Mesodermal cell (in vitro differentiated cells): ENCODE measurements at regions not wholly inside any gene's neighbourhood (a gene's known extent, or its start where the extent isn't known, plus 50 kb on each side); places are given as distances from the start of the nearest gene placed in this dataset.
A peak's percentile ranks its signal among the peaks of the same experiment; 100 is the strongest.

Source experiments
- H3K27ac ChIP-seq: 2 replicates; pipeline ENCODE4 v1.7.0; 2013; ENCODE audit warnings: mild to moderate bottlenecking, low read depth, low read length, moderate library complexity; ENCODE audit not compliant: severe bottlenecking
- H3K36me3 ChIP-seq: 2 replicates; pipeline ENCODE4 v1.7.1; 2013; ENCODE audit warnings: mild to moderate bottlenecking, low read length, moderate library complexity; ENCODE audit not compliant: control insufficient read depth, insufficient read depth
- H3K4me1 ChIP-seq: one replicate; pipeline ENCODE4 v1.7.1; 2013; ENCODE audit warnings: mild to moderate bottlenecking, low read length; ENCODE audit not compliant: insufficient read depth, control insufficient read depth, poor library complexity, severe bottlenecking
- H3K4me3 ChIP-seq: 2 replicates; pipeline ENCODE4 v1.7.0; 2013; ENCODE audit warnings: low read length, control low read depth, mild to moderate bottlenecking; ENCODE audit not compliant: insufficient read depth, poor library complexity, severe bottlenecking; ENCODE audit errors: extremely low read depth
- H3K9me3 ChIP-seq: 2 replicates; pipeline ENCODE4 v1.7.1; 2013; ENCODE audit warnings: mild to moderate bottlenecking, low read length, moderate library complexity; ENCODE audit not compliant: control insufficient read depth
- WGBS, 2 experiments: methylation state at CpG; one replicate each; pipeline ENCODE4 v1.1.5; 2013; ENCODE audit warnings: missing lambda C conversion rate in 2 of 2; ENCODE audit not compliant: insufficient coverage in 2 of 2; 5-methylcytosine and 5-hydroxymethylcytosine counted together

DNA sequence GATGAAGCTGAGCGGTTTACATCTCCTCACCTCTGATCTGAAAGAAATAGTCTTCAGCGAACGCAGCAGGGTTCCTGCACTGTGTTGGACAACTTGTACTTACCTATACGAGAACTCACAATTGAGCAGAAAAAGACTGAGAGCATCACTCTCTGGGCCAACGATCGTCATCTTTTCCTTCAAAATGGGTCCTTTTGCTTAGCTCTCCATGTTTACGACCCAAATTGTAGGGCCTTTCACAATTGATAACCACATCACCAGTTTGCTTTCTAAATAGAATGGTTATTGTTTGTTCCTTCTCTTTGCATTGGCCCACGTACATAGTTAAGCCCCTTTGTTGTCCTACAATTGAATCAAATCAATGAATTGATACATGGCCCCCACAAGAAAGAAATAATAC, 110.0 kb upstream of the DMRT1 start:
- Histone ChIP-seq H3K36me3 (peaks cover 33% of the 10 kb centered on the region), H3K4me3 (no peak overlapping the region), H3K9me3 (no peaks in the 10 kb centered on the region), H3K4me1 (no peaks in the 10 kb centered on the region), H3K27ac (no peak overlapping the region)
- 91 to 92% methylated on average over 6 to 7 of the region's 8 CpGs for WGBS, 2 experiments

GRCh38 chr9:734831-735511, 106.5 kb upstream of the DMRT1 start:
- no peak overlapping the region for H3K27ac ChIP-seq
- H3K4me1 ChIP-seq, result peaks cover 12% of the 10 kb centered on the region
- 88 to 94% methylated on average over 3 to 5 of the region's 9 CpGs for WGBS, 2 experiments
- H3K4me3 ChIP-seq, result no peak overlapping the region
- H3K9me3 ChIP-seq, result no peaks in the 10 kb centered on the region
- peaks cover 40% of the 10 kb centered on the region for H3K36me3 ChIP-seq

GRCh38 chr9:737400-738120, 103.9 kb upstream of the DMRT1 start:
- Histone ChIP-seq H3K9me3 (no peaks in the 10 kb centered on the region), H3K36me3 (peaks cover 46% of the 10 kb centered on the region), H3K4me1 (peaks cover 12% of the 10 kb centered on the region), H3K4me3 (no peak overlapping the region), H3K27ac (no peak overlapping the region)
- 86 to 100% methylated on average over 2 to 6 of the region's 7 CpGs for WGBS, 2 experiments

DNA sequence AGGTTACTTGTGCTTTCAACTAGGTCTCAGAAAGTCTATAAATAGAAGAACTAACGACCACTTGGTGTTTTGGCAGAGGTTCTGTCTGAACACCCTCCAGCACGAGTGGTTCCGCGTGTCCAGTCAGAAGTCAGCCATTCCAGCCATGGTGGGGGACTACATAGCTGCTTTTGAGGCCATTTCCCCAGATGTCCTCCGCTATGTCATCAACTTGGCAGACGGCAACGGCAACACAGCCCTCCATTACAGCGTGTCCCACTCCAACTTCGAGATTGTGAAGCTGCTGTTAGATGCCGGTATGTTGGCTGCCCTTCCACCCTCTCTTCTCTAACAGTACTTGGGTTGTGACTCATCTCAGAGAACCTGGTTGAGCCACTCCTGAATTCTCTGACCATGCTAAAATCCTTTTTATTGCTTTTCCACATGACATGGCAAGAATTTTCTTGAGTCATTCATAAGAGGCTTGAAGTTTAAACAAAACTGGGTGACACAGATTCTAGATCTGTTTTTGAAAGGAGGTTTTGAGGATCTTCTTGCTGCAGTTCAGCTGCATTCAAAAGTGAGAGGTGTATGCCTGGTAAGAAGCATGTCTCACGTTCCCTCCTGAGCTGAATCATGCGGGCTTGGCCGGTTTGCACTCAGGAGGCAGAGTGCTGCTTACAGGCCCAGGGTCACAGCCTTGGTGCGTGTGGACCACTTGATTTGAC, 103.1 kb upstream of the DMRT1 start:
- Histone ChIP-seq H3K9me3 (no peaks in the 10 kb centered on the region), H3K27ac (peak overlapping the region; percentile 77), H3K4me3 (no peak overlapping the region), H3K36me3 (peaks cover 51% of the 10 kb centered on the region), H3K4me1 (peaks cover 12% of the 10 kb centered on the region)
- 94 to 95% methylated on average over 12 to 13 of the region's 14 CpGs for WGBS, 2 experiments

DNA sequence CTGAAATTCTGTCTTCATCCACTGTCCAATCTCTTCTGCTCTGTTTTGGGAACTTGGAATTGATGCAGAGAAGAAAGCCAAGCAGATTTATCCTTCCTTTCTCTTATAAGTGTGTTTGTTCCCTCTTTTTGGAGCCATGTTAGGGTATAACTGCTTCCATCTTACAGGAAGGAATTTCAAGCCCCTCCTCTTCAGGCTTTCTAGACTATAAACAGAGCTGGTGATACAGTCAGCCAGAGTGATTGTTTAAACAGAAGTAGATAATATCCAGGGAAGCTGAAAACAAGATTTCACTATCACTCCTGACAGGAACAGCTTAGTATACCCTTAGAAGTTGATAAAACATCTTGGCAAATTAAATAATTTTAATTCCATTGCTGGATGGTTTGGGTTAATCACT, 102.1 kb upstream of the DMRT1 start:
- Histone ChIP-seq H3K4me1 (peaks cover 12% of the 10 kb centered on the region), H3K9me3 (no peaks in the 10 kb centered on the region), H3K4me3 (no peak overlapping the region), H3K27ac (no peak overlapping the region), H3K36me3 (peaks cover 55% of the 10 kb centered on the region)

GRCh38 chr9:740221-740620, 101.3 kb upstream of the DMRT1 start:
- Histone ChIP-seq H3K27ac (no peak overlapping the region), H3K9me3 (no peaks in the 10 kb centered on the region), H3K4me1 (peaks cover 12% of the 10 kb centered on the region), H3K36me3 (peaks cover 49% of the 10 kb centered on the region), H3K4me3 (no peak overlapping the region)
- 77 to 85% methylated on average over 5 to 7 of the region's 10 CpGs for WGBS, 2 experiments

- Histone ChIP-seq H3K36me3 (peaks cover 48% of the 10 kb centered on the region), H3K9me3 (no peaks in the 10 kb centered on the region), H3K4me1 (peaks cover 12% of the 10 kb centered on the region), H3K4me3 (no peak overlapping the region), H3K27ac (no peak overlapping the region)
- 97 to 99% methylated on average over 15 to 16 of the region's 16 CpGs for WGBS, 2 experiments
Observed at GRCh38 chr9:742104-742503, 99.4 kb upstream of the DMRT1 start.

- H3K4me3 ChIP-seq, result no peak overlapping the region
- H3K9me3 ChIP-seq, result no peaks in the 10 kb centered on the region
- H3K27ac ChIP-seq, result no peak overlapping the region
- peaks cover 11% of the 10 kb centered on the region for H3K4me1 ChIP-seq
- H3K36me3 ChIP-seq, result peaks cover 43% of the 10 kb centered on the region
- WGBS, 2 experiments, result 91 to 97% methylated on average over 3 to 5 of the region's 8 CpGs
Observed at GRCh38 chr9:742914-743589, 98.4 kb upstream of the DMRT1 start.

DNA sequence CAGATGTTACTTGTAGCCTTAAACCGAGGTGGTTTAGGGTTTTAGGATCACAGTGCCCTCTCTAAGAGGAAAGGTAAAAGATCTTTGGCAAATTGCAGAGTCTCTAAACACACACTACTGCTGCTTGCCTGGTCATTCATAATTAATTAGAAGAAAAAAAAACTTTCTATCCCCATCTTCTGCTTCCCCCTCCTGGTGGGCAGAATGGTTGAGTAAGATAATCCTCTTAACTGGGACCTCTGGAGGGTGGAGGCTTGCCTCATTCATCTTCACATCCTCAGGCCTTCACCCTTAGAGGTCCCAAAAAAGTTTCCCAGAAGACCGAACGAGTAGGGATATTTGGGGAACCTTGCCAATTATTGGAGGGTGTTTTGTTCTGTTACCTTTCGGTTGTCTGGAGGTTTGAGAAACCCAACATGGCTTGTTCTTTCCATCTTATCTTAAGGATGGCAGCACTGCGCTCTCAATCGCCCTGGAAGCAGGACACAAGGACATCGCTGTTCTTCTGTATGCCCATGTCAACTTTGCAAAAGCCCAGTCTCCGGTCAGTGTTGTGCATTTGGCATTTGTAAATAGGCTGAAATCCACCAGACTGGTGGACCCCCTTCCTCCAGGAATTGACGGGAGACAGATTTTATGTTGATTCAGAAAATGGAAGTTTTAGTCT, 97.3 kb upstream of the DMRT1 start:
- 94 to 100% methylated on average over 5 of the region's 9 CpGs for WGBS, 2 experiments
- Histone ChIP-seq H3K36me3 (peaks cover 40% of the 10 kb centered on the region), H3K27ac (no peak overlapping the region), H3K4me1 (no peaks in the 10 kb centered on the region), H3K4me3 (no peak overlapping the region), H3K9me3 (no peaks in the 10 kb centered on the region)

DNA sequence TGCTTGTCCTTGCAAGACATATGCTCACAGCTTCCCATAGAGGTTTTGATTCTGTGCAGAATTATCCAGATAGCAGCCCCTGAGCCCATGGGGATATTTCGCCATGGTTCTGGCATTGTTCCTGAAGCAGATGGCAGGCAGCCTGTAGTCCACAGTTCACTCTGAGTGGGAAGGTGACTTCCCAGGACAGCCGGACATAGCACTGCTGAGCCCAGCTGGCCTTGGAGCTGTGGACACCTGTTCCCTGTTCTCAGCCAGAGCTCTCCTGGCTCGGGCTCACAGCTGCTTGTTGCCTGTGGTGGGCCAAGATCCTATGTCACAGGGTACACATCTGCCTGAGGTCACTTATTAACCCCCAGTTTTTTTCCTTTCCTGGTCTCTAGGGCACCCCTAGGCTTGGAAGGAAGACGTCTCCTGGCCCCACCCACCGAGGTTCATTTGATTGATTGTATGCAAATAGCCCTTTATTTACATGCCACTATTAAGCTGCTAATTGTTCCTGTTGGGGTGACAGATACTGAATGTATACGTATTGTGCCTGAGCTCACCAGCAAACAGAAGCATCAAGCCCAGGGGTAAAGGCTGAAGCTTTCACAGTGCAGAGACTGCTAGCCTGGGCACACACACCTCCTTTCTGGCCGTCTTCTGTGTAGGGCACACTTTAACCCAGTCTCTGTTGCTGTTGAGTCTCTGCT, 96.6 kb upstream of the DMRT1 start:
- Histone ChIP-seq H3K4me3 (no peak overlapping the region), H3K27ac (no peak overlapping the region), H3K4me1 (no peaks in the 10 kb centered on the region), H3K36me3 (peaks cover 39% of the 10 kb centered on the region), H3K9me3 (no peaks in the 10 kb centered on the region)
- 78 to 88% methylated on average over 5 of the region's 7 CpGs for WGBS, 2 experiments
